Activated CD4-positive, alpha-beta memory T cell treated with anti-CD3 and anti-CD28 coated beads for 36 hours (primary cell): ENCODE measurements at regions not wholly inside any gene's neighbourhood (a gene's known extent, or its start where the extent isn't known, plus 50 kb on each side); places are given as distances from the start of the nearest gene placed in this dataset.
A peak's percentile ranks its signal among the peaks of the same experiment; 100 is the strongest.
"Not testable (repeated sequence)": the region's sequence is repeated elsewhere in the genome, so short reads cannot be mapped to it uniquely, and the experiment has no call there.

Source experiments
- CTCF ChIA-PET: fragments of 350-600 bp; sonication (Branson Sonifier 250); formaldehyde crosslinking; loops from one replicate; lab custom pipeline; 2021; ENCODE audit warnings: antibody characterized with exemption, inconsistent platforms; lab: Charles Lee
- POLR2A ChIA-PET: fragments of 350-600 bp; sonication (Branson Sonifier 250); formaldehyde crosslinking; loops from one replicate; lab custom pipeline; 2021; ENCODE audit warnings: antibody characterized with exemption; lab: Charles Lee
- DNase-seq: peaks from one replicate; pipeline ENCODE4 v3.0.0-alpha.2; 2020
- H3K27ac Mint-ChIP-seq: one replicate; pipeline ENCODE4 v1.8.0; 2021; ENCODE audit warnings: mixed read lengths
- H3K27me3 Mint-ChIP-seq: one replicate; pipeline ENCODE4 v1.8.0; 2021; ENCODE audit warnings: mixed read lengths
- H3K36me3 Mint-ChIP-seq: one replicate; pipeline ENCODE4 v1.8.0; 2021; ENCODE audit warnings: mixed read lengths
- H3K4me1 Mint-ChIP-seq: one replicate; pipeline ENCODE4 v1.8.0; 2021; ENCODE audit warnings: low read depth, mixed read lengths
- H3K4me3 Mint-ChIP-seq: one replicate; pipeline ENCODE4 v1.8.0; 2021; ENCODE audit warnings: mild to moderate bottlenecking, mixed read lengths
- H3K9me3 Mint-ChIP-seq: one replicate; pipeline ENCODE4 v1.8.0; 2021; ENCODE audit warnings: mixed read lengths
- intact Hi-C: fragments of 100-400 bp; cut with micrococcal nuclease; formaldehyde crosslinking; loops from one replicate; pipeline ENCODE4 v1.15.1; 2023

- CTCF ChIA-PET, H3K36me3 Mint-ChIP-seq, POLR2A ChIA-PET, H3K27me3 Mint-ChIP-seq, H3K9me3 Mint-ChIP-seq, intact Hi-C loops: not testable (repeated sequence)
- H3K4me3 Mint-ChIP-seq = peak overlapping the region; percentile 91
- peaks cover 19% of the 10 kb centered on the region for H3K4me1 Mint-ChIP-seq
- peak overlapping the region; percentile 100 for H3K27ac Mint-ChIP-seq
- DNase-seq = peak; percentile 62
Measured at GRCh38 chr1:149635290-149635899, 51.7 kb downstream of the PPIAL4C start.

- H3K27ac Mint-ChIP-seq = peak overlapping the region; percentile 100
- CTCF ChIA-PET, H3K27me3 Mint-ChIP-seq, intact Hi-C loops, H3K36me3 Mint-ChIP-seq, H3K9me3 Mint-ChIP-seq: not testable (repeated sequence)
- DNase-seq = peak; percentile 94
- POLR2A ChIA-PET = interaction anchor here (0.6 kb wide), 1 partner anchor 9 kb away, joined by 3 read pairs; no protein-coding TSS in a partner anchor
- peak overlapping the region; percentile 91 for H3K4me3 Mint-ChIP-seq
- peaks cover 19% of the 10 kb centered on the region for H3K4me1 Mint-ChIP-seq
Measured at GRCh38 chr1:149636286-149637122, 52.9 kb downstream of the PPIAL4C start.

- H3K4me3 Mint-ChIP-seq, POLR2A ChIA-PET, H3K27ac Mint-ChIP-seq, CTCF ChIA-PET, H3K27me3 Mint-ChIP-seq, H3K36me3 Mint-ChIP-seq, DNase-seq, H3K9me3 Mint-ChIP-seq, intact Hi-C loops: not testable (repeated sequence)
- peaks cover 21% of the 10 kb centered on the region for H3K4me1 Mint-ChIP-seq
Measured at GRCh38 chr1:149638481-149638880, 54.8 kb downstream of the PPIAL4C start.

GRCh38 chr1:149638901-149639658 lies 55.4 kb downstream of the PPIAL4C start:
- DNase-seq, H3K27me3 Mint-ChIP-seq, CTCF ChIA-PET, H3K27ac Mint-ChIP-seq, H3K4me3 Mint-ChIP-seq, H3K9me3 Mint-ChIP-seq, intact Hi-C loops, H3K36me3 Mint-ChIP-seq, POLR2A ChIA-PET: not testable (repeated sequence)
- H3K4me1 Mint-ChIP-seq = peaks cover 18% of the 10 kb centered on the region

DNA sequence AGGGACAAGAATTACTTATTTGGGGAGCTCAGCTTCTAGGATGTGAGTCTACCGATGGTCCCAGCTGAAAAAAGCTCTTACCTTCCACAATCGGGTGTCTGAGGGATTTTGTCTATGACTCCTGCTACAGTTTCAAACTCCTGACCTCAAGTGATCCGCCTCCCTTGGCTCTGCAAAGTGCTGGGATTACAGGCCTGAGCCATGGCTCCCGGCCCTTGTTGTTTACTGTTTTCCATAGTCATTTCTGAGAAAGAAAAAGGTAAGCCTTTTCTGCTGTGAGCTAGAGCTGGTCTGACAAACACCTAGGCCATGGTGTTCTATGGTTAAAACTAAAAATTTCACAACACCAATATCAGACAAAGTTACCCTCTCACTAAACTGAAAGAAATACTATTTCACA lies 57.5 kb downstream of the PPIAL4C start:
- intact Hi-C loops = not testable (repeated sequence)

DNA sequence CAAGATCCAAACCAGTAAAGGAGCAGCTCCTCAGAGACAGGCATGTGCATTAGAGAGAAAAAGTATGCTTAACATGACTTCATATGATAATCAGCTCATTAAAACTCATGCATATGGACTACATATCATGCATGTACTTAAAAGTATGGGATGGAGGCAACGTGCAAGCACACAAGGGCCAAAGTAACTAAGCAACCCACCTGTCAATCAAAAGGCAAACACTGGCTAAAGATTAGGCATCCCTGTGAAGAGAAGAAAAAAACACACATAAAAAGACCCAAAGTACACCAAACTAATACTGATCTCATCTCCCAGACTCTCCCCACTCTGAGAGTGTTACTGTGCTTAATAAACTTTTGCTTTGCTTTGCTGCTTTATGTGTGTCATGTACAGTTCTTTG lies 61.2 kb downstream of the PPIAL4C start:
- H3K9me3 Mint-ChIP-seq, H3K4me3 Mint-ChIP-seq, H3K27me3 Mint-ChIP-seq, H3K36me3 Mint-ChIP-seq, DNase-seq, intact Hi-C loops, POLR2A ChIA-PET, CTCF ChIA-PET, H3K27ac Mint-ChIP-seq, H3K4me1 Mint-ChIP-seq: not testable (repeated sequence)

More for the DNA sequence above, 57.5 kb downstream of the PPIAL4C start:
- peaks cover 13% of the 10 kb centered on the region for H3K4me1 Mint-ChIP-seq
- POLR2A ChIA-PET, CTCF ChIA-PET, H3K27me3 Mint-ChIP-seq, H3K4me3 Mint-ChIP-seq, H3K9me3 Mint-ChIP-seq, DNase-seq, H3K36me3 Mint-ChIP-seq: not testable (repeated sequence)
- peak overlapping the region; percentile 54 for H3K27ac Mint-ChIP-seq

GRCh38 chr1:149646360-149647017 lies 62.8 kb downstream of the PPIAL4C start:
- intact Hi-C loops, H3K9me3 Mint-ChIP-seq, CTCF ChIA-PET, H3K27me3 Mint-ChIP-seq, H3K36me3 Mint-ChIP-seq, H3K4me1 Mint-ChIP-seq: not testable (repeated sequence)
- POLR2A ChIA-PET = interaction anchor here (0.6 kb wide), 1 partner anchor 9 kb away, joined by 3 read pairs; no protein-coding TSS in a partner anchor
- peak; percentile 22 for DNase-seq
- Mint-ChIP-seq H3K27ac (peak overlapping the region; percentile 79), H3K4me3 (peak overlapping the region; percentile 81)

DNA sequence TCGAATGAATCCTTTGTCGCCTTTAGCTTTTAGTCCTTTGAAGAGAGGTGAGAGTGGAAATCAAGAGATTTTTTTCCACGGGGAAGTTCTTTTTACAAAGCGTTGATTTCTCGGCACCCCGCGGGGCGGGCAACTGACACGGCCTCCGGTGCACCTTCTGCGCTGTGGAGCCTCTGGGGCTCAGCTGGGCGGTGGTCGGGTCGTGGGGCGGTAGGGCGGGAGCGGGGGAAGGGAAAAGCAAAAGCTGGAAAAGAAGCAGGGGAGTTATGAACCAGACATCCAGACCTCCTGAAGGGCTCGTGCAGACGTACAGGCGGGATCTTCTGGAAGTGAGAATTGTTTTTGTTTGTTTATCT lies 63.3 kb downstream of the PPIAL4C start:
- intact Hi-C loops, H3K4me1 Mint-ChIP-seq, H3K27me3 Mint-ChIP-seq: not testable (repeated sequence)

GRCh38 chr1:149657750-149658149 lies 74.1 kb downstream of the PPIAL4C start:
- POLR2A ChIA-PET, intact Hi-C loops, H3K4me1 Mint-ChIP-seq, DNase-seq, H3K4me3 Mint-ChIP-seq, CTCF ChIA-PET, H3K36me3 Mint-ChIP-seq, H3K27me3 Mint-ChIP-seq, H3K9me3 Mint-ChIP-seq, H3K27ac Mint-ChIP-seq: not testable (repeated sequence)

More for the DNA sequence above, 63.3 kb downstream of the PPIAL4C start:
- DNase-seq = peak; percentile 28
- CTCF ChIA-PET, H3K27ac Mint-ChIP-seq, H3K9me3 Mint-ChIP-seq, POLR2A ChIA-PET, H3K36me3 Mint-ChIP-seq: not testable (repeated sequence)
- peak overlapping the region; percentile 81 for H3K4me3 Mint-ChIP-seq

DNA sequence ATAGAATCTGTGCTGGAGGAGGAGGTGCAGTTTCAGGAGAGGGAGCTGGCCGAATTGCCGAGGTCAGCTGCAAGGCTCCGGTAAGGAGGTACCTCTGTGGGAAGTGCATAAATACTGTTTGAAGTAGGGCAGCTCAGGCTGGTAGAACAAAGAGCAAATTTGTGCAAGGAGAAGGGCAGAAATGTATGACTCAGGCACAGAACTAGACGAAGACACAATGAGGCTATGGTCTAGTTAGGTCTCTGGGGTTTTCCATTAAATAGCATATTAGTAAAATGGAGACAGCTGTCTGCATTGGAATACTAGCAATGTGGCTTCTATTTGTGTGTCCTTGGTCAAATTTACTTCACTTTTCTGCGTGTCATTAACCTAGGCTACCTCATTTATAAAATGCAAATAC lies 74.5 kb downstream of the PPIAL4C start:
- H3K9me3 Mint-ChIP-seq, H3K27me3 Mint-ChIP-seq, POLR2A ChIA-PET, DNase-seq, intact Hi-C loops, CTCF ChIA-PET, H3K4me1 Mint-ChIP-seq, H3K27ac Mint-ChIP-seq, H3K4me3 Mint-ChIP-seq, H3K36me3 Mint-ChIP-seq: not testable (repeated sequence)

GRCh38 chr1:149664624-149665023 lies 81.0 kb downstream of the PPIAL4C start:
- intact Hi-C loops = not testable (repeated sequence)

GRCh38 chr1:149665033-149665432 lies 81.4 kb downstream of the PPIAL4C start:
- intact Hi-C loops, H3K4me3 Mint-ChIP-seq, CTCF ChIA-PET, POLR2A ChIA-PET, DNase-seq, H3K36me3 Mint-ChIP-seq, H3K4me1 Mint-ChIP-seq, H3K27me3 Mint-ChIP-seq, H3K9me3 Mint-ChIP-seq, H3K27ac Mint-ChIP-seq: not testable (repeated sequence)

More at GRCh38 chr1:149664624-149665023, 81.0 kb downstream of the PPIAL4C start:
- DNase-seq, H3K27me3 Mint-ChIP-seq, H3K4me3 Mint-ChIP-seq, POLR2A ChIA-PET, H3K4me1 Mint-ChIP-seq, H3K9me3 Mint-ChIP-seq, H3K36me3 Mint-ChIP-seq, H3K27ac Mint-ChIP-seq, CTCF ChIA-PET: not testable (repeated sequence)
